CD4-positive, alpha-beta T cell (primary cell): ENCODE measurements at regions not wholly inside any gene's neighbourhood (a gene's known extent, or its start where the extent isn't known, plus 50 kb on each side); places are given as distances from the start of the nearest gene placed in this dataset.
"Not testable (repeated sequence)": the region's sequence is repeated elsewhere in the genome, so short reads cannot be mapped to it uniquely, and the experiment has no call there.

Experiments used
- ATAC-seq: fragments of 200-7000 bp; cut with Tn5 transposase; one replicate; pipeline ENCODE4 v1.10.0; 2022; ENCODE audit warnings: mild to moderate bottlenecking; ENCODE audit not compliant: poor library complexity
- CTCF ChIA-PET: fragments of 350-600 bp; sonication (Branson Sonifier 250); formaldehyde crosslinking; loops from one replicate; lab custom pipeline; 2021; ENCODE audit warnings: antibody characterized with exemption, inconsistent platforms; lab: Charles Lee
- POLR2A ChIA-PET: fragments of 350-600 bp; sonication (Branson Sonifier 250); formaldehyde crosslinking; loops from one replicate; lab custom pipeline; 2021; ENCODE audit warnings: antibody characterized with exemption, inconsistent platforms; lab: Charles Lee
- DNase-seq, 14 experiments: peaks; one replicate each; pipeline ENCODE4 v3.0.0-alpha.2; 2013 to 2020; ENCODE audit warnings: mixed read lengths in 2 of 14
- H3K27ac ChIP-seq, 2 donors: one replicate each; pipeline versions ENCODE4 v1.5.1 to v1.7.0; 2013; ENCODE audit warnings: low read length in 2 of 2, low read depth in 1 of 2, mild to moderate bottlenecking in 1 of 2
- H3K27me3 ChIP-seq, 2 experiments: 1 replicate in 1 of 2; 2 replicates in 1 of 2; pipeline versions ENCODE4 v1.6.1 to v1.7.0; 2013; ENCODE audit warnings: low read length in 2 of 2, control low read depth in 1 of 2, mild to moderate bottlenecking in 1 of 2, moderate library complexity in 1 of 2; ENCODE audit not compliant: insufficient read depth in 2 of 2, control insufficient read depth in 1 of 2
- H3K36me3 ChIP-seq: one replicate; pipeline ENCODE4 v1.6.1; 2013; ENCODE audit warnings: low read length, control low read depth; ENCODE audit not compliant: insufficient read depth
- H3K4me1 ChIP-seq: one replicate; pipeline ENCODE4 v1.6.1; 2013; ENCODE audit warnings: low read length, control low read depth; ENCODE audit not compliant: insufficient read depth
- H3K4me3 ChIP-seq: one replicate; pipeline ENCODE4 v1.5.1; 2013; ENCODE audit warnings: mild to moderate bottlenecking, low read length, moderate library complexity
- H3K9me3 ChIP-seq, 2 experiments: 1 replicate in 1 of 2; 2 replicates in 1 of 2; pipeline versions ENCODE4 v1.6.1 to v1.7.0; 2013; ENCODE audit warnings: low read length in 2 of 2, mild to moderate bottlenecking in 2 of 2, control low read depth in 1 of 2, moderate library complexity in 1 of 2; ENCODE audit not compliant: control insufficient read depth in 1 of 2, insufficient read depth in 1 of 2
- H3K27ac Mint-ChIP-seq: one replicate; pipeline ENCODE4 v1.8.0; 2020; ENCODE audit warnings: mixed read lengths
- H3K27me3 Mint-ChIP-seq: one replicate; pipeline ENCODE4 v1.8.0; 2021; ENCODE audit warnings: mixed read lengths
- H3K36me3 Mint-ChIP-seq: one replicate; pipeline ENCODE4 v1.8.0; 2021; ENCODE audit warnings: low read depth, mixed read lengths
- H3K4me1 Mint-ChIP-seq: one replicate; pipeline ENCODE4 v1.8.0; 2021; ENCODE audit warnings: low read depth, mixed read lengths
- H3K4me3 Mint-ChIP-seq: one replicate; pipeline ENCODE4 v1.8.0; 2020; ENCODE audit warnings: mild to moderate bottlenecking, mixed read lengths
- H3K9me3 Mint-ChIP-seq: one replicate; pipeline ENCODE4 v1.8.0; 2020; ENCODE audit warnings: mixed read lengths
- intact Hi-C, 2 experiments: fragments of 100-400 bp; cut with DNase I in 1 of 2; cut with micrococcal nuclease in 1 of 2; formaldehyde crosslinking; loops; one replicate each; pipeline versions ENCODE4 v1.15.1 to v1.9.0; 2023 to 2025; cut with DNase I, micrococcal nuclease
- TF ChIP-seq, protein P1 (sequence below): fragments of 200-600 bp; IDR thresholded peaks from one replicate; pipeline ENCODE4 v1.8.0; 2022; ENCODE audit warnings: antibody characterized with exemption, mild to moderate bottlenecking

DNA sequence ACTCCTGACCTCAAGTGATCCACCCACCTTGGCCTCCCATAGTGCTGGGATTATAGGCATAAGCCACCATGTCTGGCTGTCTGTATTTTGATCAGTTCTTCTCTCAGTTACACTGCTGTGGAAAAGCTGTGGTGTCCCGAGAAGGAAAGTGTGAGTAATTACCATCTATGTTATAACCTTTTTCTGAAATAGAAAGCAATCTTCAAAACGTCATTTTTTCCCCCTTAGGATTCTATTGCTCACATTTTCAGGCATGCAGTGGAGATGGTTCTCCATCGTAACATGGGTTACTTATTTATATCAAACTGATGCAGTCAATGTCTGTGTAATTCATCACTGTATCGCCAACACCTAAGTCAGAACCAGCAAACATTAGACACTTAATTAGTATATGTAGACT is 103.5 kb upstream of the FAM3C start:
- Histone ChIP-seq H3K27ac (no peak overlapping the region), H3K27me3 (no peaks in the 10 kb centered on the region), H3K36me3 (no peaks in the 10 kb centered on the region), H3K9me3 (peaks cover 0 to 5% of the 10 kb centered on the region in 2 experiments), H3K4me3 (no peak overlapping the region), H3K4me1 (no peaks in the 10 kb centered on the region)
- ATAC-seq (no peak), DNase-seq (no peak)
- ChIA-PET CTCF (no interaction called here), POLR2A (no interaction called here)
- H3K4me3 Mint-ChIP-seq = no peak overlapping the region
- H3K9me3 Mint-ChIP-seq = peaks cover 4% of the 10 kb centered on the region
- intact Hi-C loops = no loop called here
- H3K4me1 Mint-ChIP-seq = no peaks in the 10 kb centered on the region
- no peaks in the 10 kb centered on the region for H3K36me3 Mint-ChIP-seq
- TF ChIP-seq, protein P1, sequence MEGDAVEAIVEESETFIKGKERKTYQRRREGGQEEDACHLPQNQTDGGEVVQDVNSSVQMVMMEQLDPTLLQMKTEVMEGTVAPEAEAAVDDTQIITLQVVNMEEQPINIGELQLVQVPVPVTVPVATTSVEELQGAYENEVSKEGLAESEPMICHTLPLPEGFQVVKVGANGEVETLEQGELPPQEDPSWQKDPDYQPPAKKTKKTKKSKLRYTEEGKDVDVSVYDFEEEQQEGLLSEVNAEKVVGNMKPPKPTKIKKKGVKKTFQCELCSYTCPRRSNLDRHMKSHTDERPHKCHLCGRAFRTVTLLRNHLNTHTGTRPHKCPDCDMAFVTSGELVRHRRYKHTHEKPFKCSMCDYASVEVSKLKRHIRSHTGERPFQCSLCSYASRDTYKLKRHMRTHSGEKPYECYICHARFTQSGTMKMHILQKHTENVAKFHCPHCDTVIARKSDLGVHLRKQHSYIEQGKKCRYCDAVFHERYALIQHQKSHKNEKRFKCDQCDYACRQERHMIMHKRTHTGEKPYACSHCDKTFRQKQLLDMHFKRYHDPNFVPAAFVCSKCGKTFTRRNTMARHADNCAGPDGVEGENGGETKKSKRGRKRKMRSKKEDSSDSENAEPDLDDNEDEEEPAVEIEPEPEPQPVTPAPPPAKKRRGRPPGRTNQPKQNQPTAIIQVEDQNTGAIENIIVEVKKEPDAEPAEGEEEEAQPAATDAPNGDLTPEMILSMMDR = no peak
- no peak overlapping the region for H3K27ac Mint-ChIP-seq
- H3K27me3 Mint-ChIP-seq = peaks cover 13% of the 10 kb centered on the region

- Histone ChIP-seq H3K4me3 (no peak overlapping the region), H3K27me3 (no peaks in the 10 kb centered on the region), H3K4me1 (no peaks in the 10 kb centered on the region), H3K36me3 (no peaks in the 10 kb centered on the region), H3K27ac (no peak overlapping the region), H3K9me3 (no peaks in the 10 kb centered on the region)
- Mint-ChIP-seq H3K27me3 (peaks cover 13% of the 10 kb centered on the region), H3K4me3 (no peak overlapping the region), H3K27ac (no peak overlapping the region), H3K4me1 (no peaks in the 10 kb centered on the region), H3K9me3 (peaks cover 4% of the 10 kb centered on the region), H3K36me3 (no peaks in the 10 kb centered on the region)
- POLR2A ChIA-PET = no interaction called here
- intact Hi-C loops = no loop called here
- TF ChIP-seq, protein P1 = no peak
- CTCF ChIA-PET = no interaction called here
- ATAC-seq = no peak
- DNase-seq = no peak
Measured at GRCh38 chr7:121498816-121499215, 102.7 kb upstream of the FAM3C start.

DNA sequence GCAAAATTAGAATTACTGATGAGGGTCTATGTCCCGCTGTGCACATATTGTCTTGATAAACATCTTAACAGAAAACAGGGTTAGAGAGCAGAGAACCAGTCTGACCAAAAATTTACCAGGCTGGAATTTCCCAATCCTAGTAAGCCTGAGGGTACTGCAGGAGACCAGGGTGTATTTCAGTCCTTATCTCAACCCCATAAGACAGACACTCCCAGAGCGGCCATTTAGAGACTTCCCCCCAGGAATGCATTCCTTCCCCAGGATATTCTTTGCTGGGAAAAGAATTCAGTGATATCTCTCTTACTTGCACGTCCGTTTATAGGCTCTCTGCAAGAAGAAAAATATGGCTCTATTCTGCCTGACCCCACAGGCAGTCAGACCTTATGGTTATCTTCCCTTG is 101.4 kb upstream of the FAM3C start:
- H3K4me3 ChIP-seq, H3K27ac Mint-ChIP-seq, H3K9me3 Mint-ChIP-seq, H3K36me3 Mint-ChIP-seq, H3K4me1 Mint-ChIP-seq, H3K27me3 ChIP-seq, CTCF ChIA-PET, H3K27ac ChIP-seq, H3K4me3 Mint-ChIP-seq, intact Hi-C loops, DNase-seq, H3K36me3 ChIP-seq, H3K9me3 ChIP-seq, ATAC-seq, POLR2A ChIA-PET, H3K4me1 ChIP-seq: not testable (repeated sequence)
- peaks cover 11% of the 10 kb centered on the region for H3K27me3 Mint-ChIP-seq

GRCh38 chr7:121494516-121494915 is 98.4 kb upstream of the FAM3C start:
- H3K9me3 ChIP-seq = no peaks in the 10 kb centered on the region
- H3K9me3 Mint-ChIP-seq = peaks cover 4% of the 10 kb centered on the region
- CTCF ChIA-PET = no interaction called here

More at GRCh38 chr7:121494516-121494915, 98.4 kb upstream of the FAM3C start:
- H3K4me1 ChIP-seq = no peaks in the 10 kb centered on the region
- intact Hi-C loops = no loop called here
- H3K27me3 ChIP-seq = no peaks in the 10 kb centered on the region
- DNase-seq (no peak), ATAC-seq (no peak)
- H3K27ac Mint-ChIP-seq = no peak overlapping the region
- TF ChIP-seq, protein P1 = no peak
- H3K27me3 Mint-ChIP-seq = peaks cover 7% of the 10 kb centered on the region
- no peaks in the 10 kb centered on the region for H3K36me3 ChIP-seq
- POLR2A ChIA-PET = no interaction called here
- no peak overlapping the region for H3K27ac ChIP-seq
- H3K36me3 Mint-ChIP-seq = no peaks in the 10 kb centered on the region
- H3K4me1 Mint-ChIP-seq = no peaks in the 10 kb centered on the region
- H3K4me3 Mint-ChIP-seq = no peak overlapping the region
- no peak overlapping the region for H3K4me3 ChIP-seq
